Right forelimb (tissue), 1 donor: ENCODE measurements at regions not wholly inside any gene's neighbourhood (a gene's known extent, or its start where the extent isn't known, plus 50 kb on each side); places are given as distances from the start of the nearest gene placed in this dataset.

Experiments used
- DNase-seq: peaks from one replicate; pipeline ENCODE4 v3.0.0-alpha.2; 2018

- DNase-seq: no peak
These were observed 129.4 kb downstream of the FAT4 start for GRCh38 chr4:125444166-125444565.

GRCh38 chr4:125445525-125445924 is 130.8 kb downstream of the FAT4 start:
- DNase-seq: no peak

GRCh38 chr4:125447551-125448290 is 133.0 kb downstream of the FAT4 start:
- DNase-seq: no peak

GRCh38 chr4:125456075-125456474 is 141.3 kb downstream of the FAT4 start:
- no peak for DNase-seq

GRCh38 chr4:125459531-125459930 is 144.8 kb downstream of the FAT4 start:
- DNase-seq: no peak

- DNase-seq: no peak
These were observed 147.1 kb downstream of the FAT4 start for GRCh38 chr4:125461676-125462363.

GRCh38 chr4:125464146-125464545 is 149.4 kb downstream of the FAT4 start:
- no peak for DNase-seq

- no peak for DNase-seq
These were observed 166.7 kb downstream of the FAT4 start for GRCh38 chr4:125481334-125482045.

GRCh38 chr4:125482822-125483221 is 168.1 kb downstream of the FAT4 start:
- DNase-seq: no peak

GRCh38 chr4:125483278-125483677 is 168.5 kb downstream of the FAT4 start:
- DNase-seq: no peak

GRCh38 chr4:125484912-125485311 is 170.2 kb downstream of the FAT4 start:
- no peak for DNase-seq

GRCh38 chr4:125486351-125486750 is 171.6 kb downstream of the FAT4 start:
- DNase-seq: no peak

- DNase-seq: no peak
These were observed 175.4 kb downstream of the FAT4 start for GRCh38 chr4:125489952-125490690.

- DNase-seq: no peak
These were observed 178.2 kb downstream of the FAT4 start for GRCh38 chr4:125492957-125493356.

- no peak for DNase-seq
These were observed 183.1 kb downstream of the FAT4 start for GRCh38 chr4:125497861-125498260.

- no peak for DNase-seq
These were observed 184.2 kb downstream of the FAT4 start for GRCh38 chr4:125498981-125499380.

GRCh38 chr4:125501090-125501489 is 186.3 kb downstream of the FAT4 start:
- DNase-seq: no peak

GRCh38 chr4:125501568-125501967 is 186.8 kb downstream of the FAT4 start:
- no peak for DNase-seq

- no peak for DNase-seq
These were observed 190.9 kb downstream of the FAT4 start for GRCh38 chr4:125505621-125506020.

GRCh38 chr4:125507141-125507540 is 192.4 kb downstream of the FAT4 start:
- DNase-seq: no peak

GRCh38 chr4:125511715-125512114 is 197.0 kb downstream of the FAT4 start:
- no peak for DNase-seq

- DNase-seq: no peak
These were observed 200.3 kb downstream of the FAT4 start for GRCh38 chr4:125515016-125515415.

- no peak for DNase-seq
These were observed 203.1 kb downstream of the FAT4 start for GRCh38 chr4:125517831-125518230.
